Activated CD4-positive, alpha-beta T cell treated with anti-CD3 and anti-CD28 coated beads, Interleukin-2, amount 10 ng/mL, durations not matched to agents 7 days and 5 days (primary cell): ENCODE measurements at regions not wholly inside any gene's neighbourhood (a gene's known extent, or its start where the extent isn't known, plus 50 kb on each side); places are given as distances from the start of the nearest gene placed in this dataset.

ENCODE experiments used
- CTCF ChIA-PET: fragments of 350-600 bp; sonication (Branson Sonifier 250); formaldehyde crosslinking; loops from one replicate; lab custom pipeline; 2021; ENCODE audit warnings: antibody characterized with exemption; lab: Charles Lee
- POLR2A ChIA-PET: fragments of 350-600 bp; sonication (Branson Sonifier 250); formaldehyde crosslinking; loops from one replicate; lab custom pipeline; 2021; ENCODE audit warnings: antibody characterized with exemption; lab: Charles Lee
- DNase-seq: peaks from one replicate; pipeline ENCODE4 v3.0.0-alpha.2; 2020
- H3K27ac Mint-ChIP-seq: one replicate; pipeline ENCODE4 v1.8.0; 2021; ENCODE audit warnings: mild to moderate bottlenecking, moderate library complexity, mixed read lengths
- H3K27me3 Mint-ChIP-seq: one replicate; pipeline ENCODE4 v1.8.0; 2021; ENCODE audit warnings: mixed read lengths
- H3K36me3 Mint-ChIP-seq: one replicate; pipeline ENCODE4 v1.8.0; 2021; ENCODE audit warnings: low read depth, mixed read lengths
- H3K4me1 Mint-ChIP-seq: one replicate; pipeline ENCODE4 v1.8.0; 2021; ENCODE audit warnings: mixed read lengths
- H3K4me3 Mint-ChIP-seq: one replicate; pipeline ENCODE4 v1.8.0; 2021; ENCODE audit warnings: mild to moderate bottlenecking, moderate library complexity, mixed read lengths
- H3K9me3 Mint-ChIP-seq: one replicate; pipeline ENCODE4 v1.8.0; 2021; ENCODE audit warnings: mixed read lengths

- H3K4me1 Mint-ChIP-seq: no peaks in the 10 kb centered on the region
- CTCF ChIA-PET: no interaction called here
- no peak overlapping the region for H3K4me3 Mint-ChIP-seq
- POLR2A ChIA-PET: no interaction called here
- H3K36me3 Mint-ChIP-seq: no peaks in the 10 kb centered on the region
- no peak for DNase-seq
- peaks cover 6% of the 10 kb centered on the region for H3K9me3 Mint-ChIP-seq
- H3K27ac Mint-ChIP-seq: no peak overlapping the region
- no peaks in the 10 kb centered on the region for H3K27me3 Mint-ChIP-seq
Observed at GRCh38 chr13:66021846-66022245, 1208.3 kb downstream of the PCDH9 start.

GRCh38 chr13:66014771-66015170 lies 1215.4 kb downstream of the PCDH9 start:
- Mint-ChIP-seq H3K4me3 (no peak overlapping the region), H3K27ac (no peak overlapping the region), H3K9me3 (no peaks in the 10 kb centered on the region), H3K27me3 (no peaks in the 10 kb centered on the region), H3K4me1 (no peaks in the 10 kb centered on the region), H3K36me3 (no peaks in the 10 kb centered on the region)
- DNase-seq: no peak
- POLR2A ChIA-PET: no interaction called here
- CTCF ChIA-PET: no interaction called here

GRCh38 chr13:66009241-66009640 lies 1220.9 kb downstream of the PCDH9 start:
- Mint-ChIP-seq H3K9me3 (peaks cover 5% of the 10 kb centered on the region), H3K27ac (no peak overlapping the region), H3K27me3 (no peaks in the 10 kb centered on the region), H3K4me3 (no peak overlapping the region), H3K4me1 (no peaks in the 10 kb centered on the region), H3K36me3 (no peaks in the 10 kb centered on the region)
- CTCF ChIA-PET: no interaction called here
- no peak for DNase-seq
- POLR2A ChIA-PET: no interaction called here

GRCh38 chr13:66003558-66003957 lies 1226.6 kb downstream of the PCDH9 start:
- no peaks in the 10 kb centered on the region for H3K36me3 Mint-ChIP-seq
- DNase-seq: no peak
- peaks cover 11% of the 10 kb centered on the region for H3K9me3 Mint-ChIP-seq
- POLR2A ChIA-PET: no interaction called here
- no peak overlapping the region for H3K27ac Mint-ChIP-seq
- H3K4me1 Mint-ChIP-seq: no peaks in the 10 kb centered on the region
- no peaks in the 10 kb centered on the region for H3K27me3 Mint-ChIP-seq
- CTCF ChIA-PET: no interaction called here
- H3K4me3 Mint-ChIP-seq: no peak overlapping the region

GRCh38 chr13:66001140-66001539 lies 1229.0 kb downstream of the PCDH9 start:
- H3K36me3 Mint-ChIP-seq: no peaks in the 10 kb centered on the region
- no peak overlapping the region for H3K27ac Mint-ChIP-seq
- peaks cover 8% of the 10 kb centered on the region for H3K9me3 Mint-ChIP-seq
- no peak for DNase-seq
- H3K4me1 Mint-ChIP-seq: no peaks in the 10 kb centered on the region
- CTCF ChIA-PET: no interaction called here
- H3K27me3 Mint-ChIP-seq: no peaks in the 10 kb centered on the region
- no peak overlapping the region for H3K4me3 Mint-ChIP-seq
- POLR2A ChIA-PET: no interaction called here

- no peaks in the 10 kb centered on the region for H3K36me3 Mint-ChIP-seq
- H3K27me3 Mint-ChIP-seq: no peaks in the 10 kb centered on the region
- no peak overlapping the region for H3K4me3 Mint-ChIP-seq
- DNase-seq: no peak
- no peaks in the 10 kb centered on the region for H3K4me1 Mint-ChIP-seq
- peaks cover 8% of the 10 kb centered on the region for H3K9me3 Mint-ChIP-seq
- POLR2A ChIA-PET: no interaction called here
- CTCF ChIA-PET: no interaction called here
- no peak overlapping the region for H3K27ac Mint-ChIP-seq
Observed at GRCh38 chr13:65999411-65999810, 1230.7 kb downstream of the PCDH9 start.

GRCh38 chr13:65990684-65991083 lies 1239.5 kb downstream of the PCDH9 start:
- no peak overlapping the region for H3K27ac Mint-ChIP-seq
- no peak overlapping the region for H3K4me3 Mint-ChIP-seq
- no peaks in the 10 kb centered on the region for H3K36me3 Mint-ChIP-seq

GRCh38 chr13:65985612-65986011 lies 1244.5 kb downstream of the PCDH9 start:
- Mint-ChIP-seq H3K4me3 (no peak overlapping the region), H3K27me3 (no peaks in the 10 kb centered on the region), H3K27ac (no peak overlapping the region), H3K9me3 (no peaks in the 10 kb centered on the region), H3K4me1 (no peaks in the 10 kb centered on the region), H3K36me3 (no peaks in the 10 kb centered on the region)
- DNase-seq: no peak
- POLR2A ChIA-PET: no interaction called here
- CTCF ChIA-PET: no interaction called here

More at GRCh38 chr13:65990684-65991083, 1239.5 kb downstream of the PCDH9 start:
- ChIA-PET CTCF (no interaction called here), POLR2A (no interaction called here)
- DNase-seq: no peak
- no peaks in the 10 kb centered on the region for H3K9me3 Mint-ChIP-seq
- H3K27me3 Mint-ChIP-seq: no peaks in the 10 kb centered on the region
- H3K4me1 Mint-ChIP-seq: no peaks in the 10 kb centered on the region

GRCh38 chr13:65977525-65977924 lies 1252.6 kb downstream of the PCDH9 start:
- Mint-ChIP-seq H3K4me3 (no peak overlapping the region), H3K9me3 (peaks cover 4% of the 10 kb centered on the region), H3K36me3 (no peaks in the 10 kb centered on the region), H3K27ac (no peak overlapping the region), H3K27me3 (no peaks in the 10 kb centered on the region), H3K4me1 (no peaks in the 10 kb centered on the region)
- ChIA-PET POLR2A (no interaction called here), CTCF (no interaction called here)
- DNase-seq: no peak

- no peaks in the 10 kb centered on the region for H3K4me1 Mint-ChIP-seq
- no peaks in the 10 kb centered on the region for H3K27me3 Mint-ChIP-seq
- no peak for DNase-seq
- CTCF ChIA-PET: interaction anchor here (0.9 kb wide), 1 partner anchor 113 kb away, joined by 5 read pairs; no protein-coding TSS in a partner anchor
- H3K36me3 Mint-ChIP-seq: no peaks in the 10 kb centered on the region
- no peak overlapping the region for H3K27ac Mint-ChIP-seq
- no peak overlapping the region for H3K4me3 Mint-ChIP-seq
- no peaks in the 10 kb centered on the region for H3K9me3 Mint-ChIP-seq
- POLR2A ChIA-PET: no interaction called here
Observed at GRCh38 chr13:65971541-65971940, 1258.6 kb downstream of the PCDH9 start.

- POLR2A ChIA-PET: no interaction called here
- CTCF ChIA-PET: no interaction called here
- Mint-ChIP-seq H3K9me3 (peaks cover 3% of the 10 kb centered on the region), H3K4me1 (no peaks in the 10 kb centered on the region), H3K36me3 (no peaks in the 10 kb centered on the region), H3K27ac (no peak overlapping the region), H3K4me3 (no peak overlapping the region), H3K27me3 (no peaks in the 10 kb centered on the region)
- no peak for DNase-seq
Observed at GRCh38 chr13:65966991-65967451, 1263.1 kb downstream of the PCDH9 start.

GRCh38 chr13:65965501-65965900 lies 1264.6 kb downstream of the PCDH9 start:
- CTCF ChIA-PET: no interaction called here
- Mint-ChIP-seq H3K4me3 (no peak overlapping the region), H3K36me3 (no peaks in the 10 kb centered on the region), H3K9me3 (peaks cover 3% of the 10 kb centered on the region), H3K4me1 (no peaks in the 10 kb centered on the region), H3K27me3 (no peaks in the 10 kb centered on the region), H3K27ac (no peak overlapping the region)
- POLR2A ChIA-PET: no interaction called here
- no peak for DNase-seq

GRCh38 chr13:65964672-65965071 lies 1265.5 kb downstream of the PCDH9 start:
- peaks cover 3% of the 10 kb centered on the region for H3K9me3 Mint-ChIP-seq
- H3K4me1 Mint-ChIP-seq: no peaks in the 10 kb centered on the region
- no peaks in the 10 kb centered on the region for H3K27me3 Mint-ChIP-seq
- H3K4me3 Mint-ChIP-seq: no peak overlapping the region
- H3K27ac Mint-ChIP-seq: no peak overlapping the region
- H3K36me3 Mint-ChIP-seq: no peaks in the 10 kb centered on the region
- CTCF ChIA-PET: no interaction called here
- POLR2A ChIA-PET: no interaction called here
- DNase-seq: no peak

- no peak for DNase-seq
- H3K9me3 Mint-ChIP-seq: peaks cover 2% of the 10 kb centered on the region
- H3K27me3 Mint-ChIP-seq: no peaks in the 10 kb centered on the region
- no peak overlapping the region for H3K27ac Mint-ChIP-seq
- H3K4me1 Mint-ChIP-seq: no peaks in the 10 kb centered on the region
- CTCF ChIA-PET: no interaction called here
- POLR2A ChIA-PET: no interaction called here
- H3K36me3 Mint-ChIP-seq: no peaks in the 10 kb centered on the region
- H3K4me3 Mint-ChIP-seq: no peak overlapping the region
Observed at GRCh38 chr13:65959305-65959704, 1270.8 kb downstream of the PCDH9 start.
